AG08396 (cell line): ENCODE measurements at regions not wholly inside any gene's neighbourhood (a gene's known extent, or its start where the extent isn't known, plus 50 kb on each side); places are given as distances from the start of the nearest gene placed in this dataset.
"Not testable (repeated sequence)": the region's sequence is repeated elsewhere in the genome, so short reads cannot be mapped to it uniquely, and the experiment has no call there.

Experiments used
- DNase-seq: peaks from one replicate; pipeline ENCODE4 v3.0.0; 2012; ENCODE audit warnings: low spot score, mixed read lengths

DNA sequence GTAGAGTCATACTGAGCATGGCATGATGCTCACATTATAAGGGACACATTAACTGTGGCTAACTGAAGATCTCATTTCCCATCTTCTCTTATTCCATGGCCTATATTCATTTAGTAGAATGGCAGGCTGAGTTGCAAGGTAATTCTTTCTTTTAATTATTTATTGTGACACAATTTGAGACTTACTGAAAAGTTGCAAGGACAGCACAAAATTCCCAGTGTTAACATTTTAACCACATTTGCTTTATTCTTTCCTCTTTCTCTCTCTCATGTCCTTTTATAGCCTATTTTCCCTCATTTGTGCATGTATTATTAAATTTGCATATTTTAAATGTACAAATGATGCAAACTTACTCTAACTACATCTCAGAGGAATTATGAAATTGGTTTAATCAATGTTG is 366.1 kb upstream of the RPS23 start:
- DNase-seq = no peak

DNA sequence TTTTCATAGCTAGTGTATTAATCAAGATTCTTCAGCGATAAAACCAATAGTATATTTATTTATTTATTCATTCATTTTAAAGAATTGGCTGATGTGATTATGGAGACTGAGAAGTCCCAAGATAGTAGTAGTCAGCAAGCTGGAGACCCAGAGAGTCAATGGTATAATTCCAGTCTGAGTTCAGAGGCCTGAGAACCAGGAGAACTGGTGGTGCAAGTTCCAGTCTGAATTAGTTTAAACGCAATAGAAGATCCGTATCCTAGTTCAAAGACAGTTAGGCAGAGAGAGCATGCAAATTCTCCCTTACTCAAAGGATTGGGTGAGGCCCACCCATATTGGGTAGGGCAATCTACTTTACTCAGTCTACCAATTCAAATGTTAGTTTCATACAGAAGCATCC is 364.2 kb upstream of the RPS23 start:
- no peak for DNase-seq

DNA sequence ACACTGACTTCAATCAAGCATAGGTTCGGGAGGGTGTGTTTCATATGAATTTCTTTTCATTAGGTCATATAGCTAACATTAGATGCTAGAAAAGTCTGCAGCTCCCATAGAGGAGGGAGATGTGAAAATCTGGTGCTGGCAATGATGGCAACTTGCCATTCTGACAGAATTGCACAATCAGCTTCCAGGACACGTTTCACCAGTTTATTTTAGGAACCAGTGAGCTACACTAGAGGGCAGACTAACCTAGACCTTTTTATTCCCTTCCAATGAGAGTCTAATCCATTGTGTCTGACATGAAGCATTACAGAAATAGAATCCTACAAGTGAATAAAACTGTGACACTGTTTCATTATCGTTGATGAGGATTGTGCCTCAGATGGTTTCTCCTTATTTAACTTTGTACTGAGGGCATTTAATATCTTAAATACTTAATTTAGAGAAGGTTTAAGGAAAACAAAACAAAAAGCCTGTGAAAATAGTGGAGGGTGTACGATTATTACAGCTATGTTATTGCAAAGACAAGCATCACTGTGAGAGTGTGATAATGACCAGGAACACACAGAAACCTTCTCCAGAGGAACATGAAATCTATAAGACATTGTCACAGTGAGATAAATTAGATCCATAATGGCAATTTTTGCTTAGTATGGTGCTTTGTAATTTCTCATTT is 363.3 kb upstream of the RPS23 start:
- peak; percentile 71 for DNase-seq

DNA sequence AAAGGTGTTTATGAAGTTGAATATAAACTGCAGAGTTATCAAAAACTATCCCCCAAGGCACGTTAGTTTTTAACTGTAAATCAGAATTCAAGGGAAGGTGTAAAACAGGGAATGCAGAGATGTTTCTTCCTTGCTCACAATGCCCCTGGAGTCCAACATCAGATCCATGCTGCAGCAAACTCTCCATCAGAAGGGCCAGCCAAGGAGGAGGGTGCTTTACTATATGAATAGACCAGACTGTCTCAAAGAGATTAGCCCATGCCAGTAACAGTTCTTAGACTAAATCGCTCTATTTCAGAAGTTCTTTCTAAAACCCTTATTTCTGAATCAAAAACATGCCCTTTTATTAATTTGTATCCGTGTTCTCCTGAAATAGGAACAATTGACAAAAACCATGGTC is 362.8 kb upstream of the RPS23 start:
- no peak for DNase-seq

DNA sequence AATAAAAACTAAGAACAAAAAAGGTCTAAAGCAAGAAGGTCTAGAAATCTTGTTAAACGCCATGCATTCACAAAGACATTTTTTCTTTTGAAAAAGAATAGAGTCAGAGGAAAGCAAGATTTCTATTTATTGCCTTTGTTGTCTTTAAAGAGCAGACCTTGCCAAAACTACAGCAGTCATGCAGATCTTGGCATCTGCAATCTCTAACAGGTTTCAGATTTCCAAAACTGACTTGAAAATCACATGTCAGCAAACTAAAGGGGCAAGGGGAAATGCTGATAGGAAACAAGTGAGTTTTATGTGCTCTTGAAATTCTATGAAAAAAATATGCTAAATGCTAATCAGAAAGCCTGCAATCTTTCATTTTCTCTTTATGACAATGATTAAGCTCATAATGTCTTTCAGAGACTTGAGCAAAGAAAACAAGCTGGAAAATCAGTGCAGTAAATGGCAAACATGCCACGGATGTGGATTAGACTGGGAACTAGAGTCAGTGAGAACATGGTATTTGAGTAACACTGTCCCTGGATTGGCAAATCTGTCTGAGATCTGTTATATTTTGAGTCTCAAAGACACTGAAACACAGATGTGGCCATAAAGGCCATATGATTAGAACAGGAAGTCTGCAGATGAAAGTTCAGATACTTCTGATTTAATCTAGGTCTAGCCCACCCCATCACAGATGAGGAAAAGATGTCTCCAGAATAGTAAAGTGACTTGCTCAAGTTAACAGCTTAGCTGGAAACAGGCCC is 361.4 kb upstream of the RPS23 start:
- DNase-seq = no peak

DNA sequence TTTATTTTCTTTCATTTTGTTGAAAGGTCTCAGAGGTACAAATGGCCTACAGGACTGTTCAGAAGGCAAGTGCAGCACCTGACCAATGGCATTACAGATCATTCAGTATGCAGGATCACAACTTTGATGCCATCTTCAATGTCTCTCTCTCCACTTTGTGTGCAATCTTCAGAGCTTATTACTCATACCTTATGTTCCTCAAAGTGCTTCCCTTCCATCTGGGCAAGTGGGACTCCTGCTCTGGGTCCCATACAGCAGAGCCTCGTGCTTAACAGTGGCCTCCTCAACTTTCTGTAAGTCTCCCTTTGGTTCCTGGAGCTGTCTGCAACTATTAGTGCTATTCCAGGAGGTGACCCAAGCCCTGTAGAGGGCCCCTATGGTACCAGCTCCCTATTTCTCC is 358.4 kb upstream of the RPS23 start:
- no peak for DNase-seq

DNA sequence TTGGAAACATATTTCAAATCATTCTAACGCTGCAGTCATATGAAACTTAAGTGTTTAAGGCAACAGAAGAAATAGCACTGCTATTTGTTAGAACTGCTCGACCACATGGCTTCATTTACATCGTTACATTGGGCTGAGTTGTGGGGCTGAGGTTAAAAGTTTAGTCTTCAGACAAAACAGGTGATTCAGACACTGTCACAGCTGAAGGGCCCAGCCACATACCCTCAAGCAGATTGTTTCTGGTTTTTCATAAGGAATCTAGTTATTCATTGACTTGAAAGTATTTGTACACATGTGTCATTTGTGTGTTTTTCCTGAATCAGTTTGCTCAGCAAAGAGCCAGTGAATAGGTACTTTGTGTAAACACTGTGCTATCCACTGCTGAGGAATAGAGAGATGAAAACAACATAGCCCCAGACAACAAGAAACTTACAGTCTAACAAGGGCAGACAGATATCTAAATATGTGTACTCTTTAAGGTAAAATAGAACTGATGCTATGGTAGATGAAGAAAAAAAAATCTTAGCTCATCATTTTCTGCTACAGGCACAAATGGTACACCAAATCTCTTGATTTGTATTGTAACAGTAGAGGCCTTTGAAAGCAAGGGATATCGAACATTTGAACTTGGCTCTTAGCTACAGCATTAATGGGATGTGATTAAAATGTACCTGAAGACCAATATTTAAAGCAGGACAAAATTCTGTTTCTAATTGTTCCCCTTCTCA is 357.6 kb upstream of the RPS23 start:
- DNase-seq = peak; percentile 25

DNA sequence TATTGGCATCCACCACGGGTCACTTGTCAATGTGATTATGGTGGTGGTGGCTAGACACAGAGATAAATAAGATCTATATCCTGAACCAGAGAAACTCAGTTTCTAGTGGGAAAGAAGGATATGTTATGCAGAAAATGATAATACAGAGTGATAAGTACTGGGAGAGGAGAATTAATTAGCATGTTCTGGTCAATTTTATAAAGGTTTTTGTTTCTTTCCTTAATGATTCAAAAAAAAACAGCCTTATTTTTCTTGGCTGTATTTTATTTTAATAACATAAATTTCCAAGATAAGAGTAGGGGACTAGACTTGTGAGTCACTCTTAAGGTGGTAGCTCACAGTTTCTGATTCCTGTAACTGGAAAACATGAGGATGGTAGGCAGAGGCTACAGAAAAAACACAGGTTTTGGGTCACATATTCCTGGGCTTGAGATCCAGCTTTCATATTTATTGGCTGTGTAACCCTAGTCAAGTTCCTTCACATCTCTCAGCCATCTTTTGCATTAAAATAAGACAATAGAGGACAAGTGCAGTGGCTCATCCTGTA is 350.3 kb upstream of the RPS23 start:
- DNase-seq = no peak

DNA sequence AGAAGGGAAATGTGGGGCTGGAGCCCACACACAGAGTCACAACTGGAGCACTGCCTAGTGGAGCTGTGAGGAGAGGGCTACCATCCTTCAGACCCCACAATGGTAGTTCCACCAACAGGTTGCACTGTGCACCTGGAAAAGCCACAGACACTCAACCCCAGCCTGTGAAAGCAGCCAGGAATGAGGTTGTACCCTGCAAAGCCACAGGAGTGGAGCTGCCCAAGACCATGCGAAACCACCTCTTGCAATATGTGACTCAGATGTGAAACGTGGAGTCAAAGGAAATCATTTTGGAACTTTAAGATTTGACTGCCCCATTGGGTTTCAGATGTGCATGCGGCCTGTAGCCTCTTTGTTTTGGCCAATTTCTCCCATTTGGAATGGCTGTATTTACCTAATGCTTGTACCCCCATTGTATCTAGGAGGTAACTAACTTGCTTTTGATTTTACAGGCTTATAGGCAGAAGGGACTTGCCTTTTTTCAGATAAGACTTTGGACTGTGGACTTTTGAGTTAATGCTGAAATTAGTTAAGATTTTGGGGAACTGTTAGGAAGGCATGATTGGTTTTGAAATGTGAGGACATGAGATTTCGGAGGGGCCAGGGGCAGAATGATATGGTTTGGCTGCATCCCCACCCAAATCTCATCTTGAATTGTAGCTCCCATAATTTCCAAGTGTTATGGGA is 348.9 kb upstream of the RPS23 start:
- not testable (repeated sequence) for DNase-seq

DNA sequence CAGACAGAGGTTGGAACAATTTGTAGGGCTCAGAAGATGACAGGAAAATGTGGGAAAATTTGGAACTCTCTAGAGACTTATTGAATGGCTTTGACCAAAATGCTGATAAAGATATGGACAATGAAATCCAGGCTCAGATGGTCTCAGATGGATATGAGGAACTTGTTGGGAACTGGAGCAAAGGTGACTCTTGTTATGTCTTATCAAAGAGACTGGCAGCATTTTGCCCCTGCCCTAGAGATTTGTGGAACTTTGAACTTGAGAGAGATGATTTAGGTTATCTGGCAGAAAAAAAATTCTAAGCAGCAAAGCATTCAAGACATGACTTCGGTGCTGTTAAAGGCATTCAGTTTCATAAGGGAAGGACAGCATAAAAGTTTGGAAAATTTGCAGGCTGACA is 347.9 kb upstream of the RPS23 start:
- DNase-seq = not testable (repeated sequence)

DNA sequence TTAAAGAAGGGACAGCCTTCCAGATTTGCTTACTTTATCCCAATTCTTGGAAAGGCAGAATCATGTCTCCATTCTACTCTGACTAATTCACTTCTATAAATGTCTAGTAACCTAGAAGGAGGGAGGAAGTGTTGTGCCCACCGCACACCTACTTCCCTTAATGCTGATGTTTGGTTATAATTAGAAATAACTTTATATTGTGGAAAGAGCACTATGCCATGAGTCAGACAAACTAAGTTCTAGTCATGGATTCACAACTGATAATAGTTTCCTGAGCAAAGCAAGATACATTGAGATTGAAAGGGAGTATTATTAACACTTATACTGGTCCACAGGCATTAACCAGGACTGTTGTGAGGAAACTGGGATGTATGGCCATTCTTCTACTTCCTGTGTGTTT is 345.9 kb upstream of the RPS23 start:
- DNase-seq = no peak

DNA sequence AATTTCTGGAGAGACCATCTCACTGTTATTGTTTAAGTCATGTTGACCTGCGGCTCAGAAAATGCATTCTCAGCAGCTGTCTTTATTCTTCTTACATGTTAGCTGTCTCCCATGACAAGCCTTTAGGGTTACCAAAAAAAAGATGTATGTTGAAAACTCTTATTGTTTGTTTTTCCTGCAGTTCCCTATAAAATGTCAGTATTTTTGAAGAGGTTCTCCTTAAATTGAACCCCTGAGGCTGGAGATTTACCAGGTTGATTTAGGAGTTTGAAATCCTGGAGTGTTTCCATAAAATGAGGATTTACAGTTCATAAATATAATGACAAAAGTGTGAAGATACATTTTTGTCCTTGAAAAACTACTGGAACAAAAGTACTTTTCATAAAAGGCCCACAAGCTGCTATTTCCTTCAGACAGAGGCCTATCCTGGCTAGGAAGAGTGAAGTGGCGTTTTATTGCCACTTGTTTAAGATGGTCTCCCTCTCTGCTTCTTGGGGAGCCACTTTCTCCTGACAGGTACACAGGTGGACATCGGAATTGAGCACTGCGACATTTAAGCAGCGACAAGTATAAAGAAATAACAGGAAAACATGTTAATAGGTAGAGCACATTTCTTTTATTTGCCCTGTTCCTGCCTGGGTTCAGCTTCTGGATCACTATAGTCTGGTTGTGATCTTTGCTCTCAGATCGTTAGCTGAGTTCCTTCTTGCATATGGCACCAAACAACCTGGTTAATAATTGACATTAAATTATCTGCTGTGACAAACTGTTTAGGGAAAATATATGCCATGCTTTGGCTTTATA is 344.8 kb upstream of the RPS23 start:
- DNase-seq = no peak

DNA sequence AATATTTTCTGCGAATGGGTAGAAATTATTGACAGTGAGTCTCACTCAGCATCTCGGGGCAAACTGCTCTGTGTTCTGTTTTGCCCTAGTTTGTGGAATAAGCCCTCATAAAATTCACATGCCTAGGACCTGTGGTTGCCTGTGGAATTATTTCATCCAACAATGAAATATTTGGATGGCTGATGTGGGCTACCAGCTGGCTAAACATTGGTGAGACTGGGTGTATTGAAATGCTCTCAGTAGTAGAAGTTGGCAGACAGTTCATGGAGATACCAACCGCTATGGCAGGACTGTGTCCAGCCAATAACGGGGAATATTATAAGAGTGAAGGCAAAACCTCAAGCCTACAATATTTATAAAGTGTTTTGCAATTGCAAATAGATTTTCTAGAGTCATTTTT is 344.1 kb upstream of the RPS23 start:
- DNase-seq = no peak

DNA sequence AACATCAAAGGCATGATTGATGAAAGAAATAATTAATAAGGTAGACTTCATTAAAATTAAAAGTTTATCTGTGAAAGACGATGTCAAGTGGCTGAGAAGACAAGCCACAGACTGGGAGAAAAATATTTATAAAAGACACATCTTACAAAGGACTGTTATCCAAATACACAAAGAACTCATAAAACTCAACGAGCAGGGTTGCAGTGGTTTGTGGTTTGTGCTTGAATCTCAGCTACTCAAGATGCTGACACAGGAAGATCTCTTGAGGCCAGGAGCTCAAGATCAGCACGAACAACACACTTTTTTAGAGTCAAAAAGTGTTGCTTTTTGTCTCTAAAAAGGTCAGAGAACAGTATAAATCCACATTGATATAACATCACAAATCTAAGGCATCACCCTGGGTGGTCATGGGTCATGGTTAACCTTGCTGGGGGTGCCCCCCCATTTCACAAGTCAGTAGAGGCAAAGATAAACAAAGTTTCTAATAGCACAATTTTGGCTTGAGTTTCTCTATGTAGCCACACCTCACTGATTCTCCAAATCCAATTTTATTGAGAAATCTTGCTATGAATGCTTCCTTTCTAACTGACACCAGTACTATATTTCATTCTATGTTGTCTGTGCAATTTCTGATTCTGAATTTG is 342.9 kb upstream of the RPS23 start:
- no peak for DNase-seq

DNA sequence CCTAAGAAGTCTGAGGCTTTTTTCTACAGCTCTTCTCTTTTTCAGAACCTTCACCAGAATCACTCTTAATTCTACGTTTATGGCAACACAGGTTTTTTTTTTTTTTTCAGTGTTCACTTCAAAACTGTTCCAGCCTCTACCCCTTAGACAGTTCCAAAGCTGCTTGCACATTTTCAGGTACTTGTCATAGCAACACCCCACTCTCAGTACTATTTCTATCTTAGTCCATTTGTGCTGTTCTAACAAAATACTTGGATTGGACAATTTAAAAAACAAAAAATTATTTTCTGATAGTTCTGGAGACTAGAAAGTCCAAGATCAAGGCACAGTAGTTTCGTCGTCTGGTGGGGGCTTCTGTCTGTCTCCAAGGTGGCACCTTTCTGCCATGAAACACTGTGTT is 340.9 kb upstream of the RPS23 start:
- DNase-seq = no peak

DNA sequence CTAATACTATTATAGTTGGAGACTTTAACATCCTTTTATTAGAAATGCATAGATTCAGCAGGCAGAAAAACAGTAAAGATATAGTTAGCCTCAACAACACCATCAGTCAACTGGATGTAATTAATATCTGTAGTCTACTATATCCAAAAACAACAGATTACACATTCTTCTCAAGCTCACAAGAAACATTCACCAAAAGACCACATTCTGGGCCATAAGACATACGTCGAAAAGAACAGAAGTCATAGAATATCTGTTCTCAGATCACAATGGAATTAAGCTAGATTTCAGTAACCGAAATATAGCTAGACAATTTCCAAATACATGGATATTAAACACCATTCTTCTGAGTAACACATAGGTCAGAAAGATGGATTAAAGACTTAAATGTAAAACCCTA is 336.6 kb upstream of the RPS23 start:
- DNase-seq = no peak

DNA sequence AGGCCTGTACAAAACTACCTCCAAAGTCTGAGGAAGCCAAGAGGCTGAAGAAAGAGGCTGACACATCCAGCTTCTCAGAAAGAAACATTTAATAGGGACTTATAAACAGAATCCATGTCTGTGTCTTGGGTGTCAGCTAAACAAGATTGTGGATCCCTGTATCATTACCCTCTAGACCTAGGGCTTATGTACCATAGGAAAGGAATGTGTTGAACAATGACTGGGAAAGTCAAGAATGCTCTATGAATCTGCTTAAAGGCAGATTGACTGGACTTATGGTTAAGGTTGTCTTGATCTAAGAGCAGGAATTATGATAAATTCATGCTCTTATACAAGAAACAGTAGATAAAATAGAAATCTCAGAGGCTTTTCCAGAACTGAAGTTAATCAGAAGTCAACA is 335.7 kb upstream of the RPS23 start:
- DNase-seq = no peak

DNA sequence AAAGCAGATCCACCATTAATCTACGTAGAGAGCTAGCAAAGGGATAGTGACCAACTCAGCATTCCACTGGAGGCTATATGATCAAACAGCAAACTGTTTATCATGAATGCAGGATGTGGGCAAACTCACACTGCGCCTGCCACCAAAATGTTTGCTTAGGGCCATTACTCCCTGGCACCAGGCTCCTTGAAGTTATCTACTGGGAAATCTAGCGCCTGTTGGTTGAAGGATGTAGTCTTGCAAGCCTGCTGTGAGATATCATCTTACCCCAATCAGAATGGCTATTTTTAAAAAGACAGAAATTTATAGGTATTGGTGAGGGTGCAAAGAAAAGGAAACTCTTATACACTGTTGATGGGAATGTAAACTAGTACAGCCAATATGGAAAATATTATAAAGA is 332.5 kb upstream of the RPS23 start:
- no peak for DNase-seq

DNA sequence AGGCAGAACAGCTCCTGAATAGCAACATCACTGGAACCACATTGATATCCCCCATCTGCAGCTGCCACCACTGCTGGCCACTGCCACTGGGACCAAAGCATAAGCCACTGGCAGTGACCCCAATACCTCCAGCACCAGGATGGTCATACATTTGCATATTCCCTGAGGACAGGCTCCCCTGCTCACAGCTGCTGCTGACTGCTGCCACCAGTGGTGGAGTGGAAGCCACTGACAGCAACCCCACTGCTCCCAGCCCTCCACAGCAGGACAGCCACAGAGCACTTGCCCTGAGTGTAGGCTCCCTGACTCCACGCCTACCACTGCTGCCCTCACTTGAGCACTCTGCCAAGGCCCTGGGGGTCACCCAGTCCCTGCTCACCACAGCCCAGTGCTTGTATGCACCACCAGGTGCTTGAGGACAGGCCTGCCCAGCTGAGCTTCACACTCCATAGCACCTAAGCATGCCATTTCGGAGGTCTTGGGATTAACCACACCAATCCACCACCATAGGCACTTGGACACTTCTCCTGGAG is 327.4 kb upstream of the RPS23 start:
- DNase-seq = no peak
